Left lung (tissue), 4 donors: ENCODE measurements at regions not wholly inside any gene's neighbourhood (a gene's known extent, or its start where the extent isn't known, plus 50 kb on each side); places are given as distances from the start of the nearest gene placed in this dataset.

Experiments
- ATAC-seq: fragments of 200-7000 bp; cut with Tn5 transposase; one replicate; pipeline ENCODE4 v1.9.1; 2020; ENCODE audit warnings: moderate library complexity
- DNase-seq, 4 donors: peaks; one replicate each; pipeline ENCODE4 v3.0.0-alpha.2; 2013 to 2020
- H3K27ac ChIP-seq, 2 donors: fragments of 200-600 bp; sonication (generic) in 1 of 2; one replicate each; pipeline versions ENCODE4 v1.5.0 to v1.8.0; 2020 to 2021
- H3K27me3 ChIP-seq, 2 donors: fragments of 200-600 bp; sonication (generic) in 1 of 2; one replicate each; pipeline versions ENCODE4 v1.5.0 to v1.8.0; 2020 to 2021
- H3K36me3 ChIP-seq, 2 donors: fragments of 200-600 bp; sonication (generic) in 1 of 2; one replicate each; pipeline versions ENCODE4 v1.5.0 to v1.8.0; 2020 to 2021
- H3K4me1 ChIP-seq, 2 donors: fragments of 200-600 bp; one replicate each; pipeline ENCODE4 v1.8.0; 2021
- H3K4me3 ChIP-seq, 2 donors: fragments of 200-600 bp; sonication (generic) in 1 of 2; one replicate each; pipeline versions ENCODE4 v1.5.0 to v1.8.0; 2020 to 2021; ENCODE audit warnings: mild to moderate bottlenecking in 1 of 2
- H3K9me3 ChIP-seq, 2 donors: fragments of 200-600 bp; sonication (generic) in 1 of 2; one replicate each; pipeline versions ENCODE4 v1.5.0 to v1.8.0; 2020 to 2021
- CTCF ChIP-seq, 2 donors: fragments of 200-600 bp; sonication (generic) in 1 of 2; IDR thresholded peaks; one replicate each; pipeline versions ENCODE4 v1.5.0 to v1.8.0; 2021; ENCODE audit warnings: antibody characterized with exemption in 2 of 2
- intact Hi-C, 2 donors: fragments of 100-400 bp; cut with DNase I; formaldehyde crosslinking; loops; one replicate each; pipeline versions ENCODE4 v1.11.2 to v1.14.2; 2022
- donor health status: DM: no; HTN: yes; CAD: no.
- donor health status: DM: no; HTN: no; CAD: no.

GRCh38 chr4:113832803-113833202 lies 71.3 kb upstream of the CAMK2D start:
- H3K27ac ChIP-seq: no peak overlapping the region
- intact Hi-C loops: no loop called here
- TF ChIP-seq CTCF (IDR thresholded peaks at IDR 0.05): no peak
- no peaks in the 10 kb centered on the region for H3K27me3 ChIP-seq
- ATAC-seq (no peak), DNase-seq (no peak)
- H3K9me3 ChIP-seq: no peaks in the 10 kb centered on the region
- no peaks in the 10 kb centered on the region for H3K36me3 ChIP-seq
- H3K4me1 ChIP-seq: peaks cover 3 to 11% of the 10 kb centered on the region in 2 donors
- H3K4me3 ChIP-seq: no peak overlapping the region

- DNase-seq: no peak
Observed at GRCh38 chr4:113831457-113831856, 69.9 kb upstream of the CAMK2D start.

GRCh38 chr4:113828702-113829101 lies 67.2 kb upstream of the CAMK2D start:
- no peaks in the 10 kb centered on the region for H3K9me3 ChIP-seq
- no peaks in the 10 kb centered on the region for H3K27me3 ChIP-seq
- no peak overlapping the region for H3K27ac ChIP-seq
- no peak overlapping the region for H3K4me3 ChIP-seq
- TF ChIP-seq CTCF (IDR thresholded peaks at IDR 0.05): no peak
- intact Hi-C loops: no loop called here
- no peak for ATAC-seq
- no peak for DNase-seq
- H3K4me1 ChIP-seq: peaks cover 0 to 14% of the 10 kb centered on the region in 2 donors
- no peaks in the 10 kb centered on the region for H3K36me3 ChIP-seq

More at GRCh38 chr4:113831457-113831856, 69.9 kb upstream of the CAMK2D start:
- no peaks in the 10 kb centered on the region for H3K4me1 ChIP-seq
- no peaks in the 10 kb centered on the region for H3K27me3 ChIP-seq
- intact Hi-C loops: no loop called here
- ATAC-seq: no peak
- no peaks in the 10 kb centered on the region for H3K36me3 ChIP-seq
- no peak for TF ChIP-seq CTCF (IDR thresholded peaks at IDR 0.05)
- H3K4me3 ChIP-seq: no peak overlapping the region
- H3K9me3 ChIP-seq: no peaks in the 10 kb centered on the region
- H3K27ac ChIP-seq: no peak overlapping the region

- intact Hi-C loops: no loop called here
- no peak for TF ChIP-seq CTCF (IDR thresholded peaks at IDR 0.05)
- Histone ChIP-seq H3K36me3 (no peaks in the 10 kb centered on the region), H3K4me3 (no peak overlapping the region), H3K4me1 (peaks cover 0 to 25% of the 10 kb centered on the region in 2 donors), H3K9me3 (no peaks in the 10 kb centered on the region), H3K27ac (no peak overlapping the region), H3K27me3 (no peaks in the 10 kb centered on the region)
- ATAC-seq (no peak), DNase-seq (no peak)
Observed at GRCh38 chr4:113827285-113827684, 65.7 kb upstream of the CAMK2D start.

- H3K27me3 ChIP-seq: no peaks in the 10 kb centered on the region
- H3K4me1 ChIP-seq: peaks cover 0 to 25% of the 10 kb centered on the region in 2 donors
- intact Hi-C loops: no loop called here
- DNase-seq: peak in 2 of 4 donors; percentile 37 to 42
- H3K27ac ChIP-seq: no peak overlapping the region
- no peaks in the 10 kb centered on the region for H3K36me3 ChIP-seq
- no peak for ATAC-seq
- no peak for TF ChIP-seq CTCF (IDR thresholded peaks at IDR 0.05)
- no peak overlapping the region for H3K4me3 ChIP-seq
- no peaks in the 10 kb centered on the region for H3K9me3 ChIP-seq
Observed at GRCh38 chr4:113826421-113826820, 64.9 kb upstream of the CAMK2D start.
